Activated CD4-positive, alpha-beta memory T cell treated with anti-CD3 and anti-CD28 coated beads, Interleukin-2, amount 10 ng/mL, durations not matched to agents 7 days and 5 days (primary cell): ENCODE measurements at regions not wholly inside any gene's neighbourhood (a gene's known extent, or its start where the extent isn't known, plus 50 kb on each side); places are given as distances from the start of the nearest gene placed in this dataset.
"Not testable (repeated sequence)": the region's sequence is repeated elsewhere in the genome, so short reads cannot be mapped to it uniquely, and the experiment has no call there.

Experiments used
- CTCF ChIA-PET: fragments of 350-600 bp; sonication (Branson Sonifier 250); formaldehyde crosslinking; loops from one replicate; lab custom pipeline; 2021; ENCODE audit warnings: antibody characterized with exemption, inconsistent platforms; lab: Charles Lee
- POLR2A ChIA-PET: fragments of 350-600 bp; sonication (Branson Sonifier 250); formaldehyde crosslinking; loops from one replicate; lab custom pipeline; 2021; ENCODE audit warnings: antibody characterized with exemption; lab: Charles Lee
- DNase-seq: peaks from one replicate; pipeline ENCODE4 v3.0.0-alpha.2; 2020
- H3K27ac Mint-ChIP-seq: one replicate; pipeline ENCODE4 v1.8.0; 2021; ENCODE audit warnings: mild to moderate bottlenecking, mixed read lengths
- H3K27me3 Mint-ChIP-seq: one replicate; pipeline ENCODE4 v1.8.0; 2021; ENCODE audit warnings: mixed read lengths
- H3K36me3 Mint-ChIP-seq: one replicate; pipeline ENCODE4 v1.8.0; 2021; ENCODE audit warnings: low read depth, mixed read lengths
- H3K4me1 Mint-ChIP-seq: one replicate; pipeline ENCODE4 v1.8.0; 2021; ENCODE audit warnings: mixed read lengths
- H3K4me3 Mint-ChIP-seq: one replicate; pipeline ENCODE4 v1.8.0; 2021; ENCODE audit warnings: mild to moderate bottlenecking, mixed read lengths
- H3K9me3 Mint-ChIP-seq: one replicate; pipeline ENCODE4 v1.8.0; 2021; ENCODE audit warnings: mixed read lengths

DNA sequence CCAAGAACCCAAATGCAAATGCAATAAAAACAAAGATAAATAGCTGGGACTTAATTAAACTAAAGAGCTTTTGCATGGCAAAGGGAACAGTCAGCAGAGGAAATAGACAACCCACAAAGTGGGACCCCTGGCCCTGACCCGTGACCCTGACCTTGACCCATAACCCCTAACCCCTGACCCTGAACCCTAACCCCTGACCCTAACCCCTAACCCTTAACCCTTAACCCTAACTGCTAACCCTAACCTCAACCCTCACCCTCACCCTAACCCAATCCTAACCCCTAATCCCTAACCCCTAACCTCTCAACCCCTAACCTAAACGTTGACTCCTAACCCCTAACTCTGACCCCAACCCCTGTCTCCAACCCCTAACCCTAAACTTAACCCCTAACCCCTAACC is 284.9 kb downstream of the CCDC74A start:
- H3K4me1 Mint-ChIP-seq, CTCF ChIA-PET, POLR2A ChIA-PET, DNase-seq, H3K27ac Mint-ChIP-seq, H3K4me3 Mint-ChIP-seq, H3K9me3 Mint-ChIP-seq, H3K36me3 Mint-ChIP-seq: not testable (repeated sequence)
- peaks cover 12% of the 10 kb centered on the region for H3K27me3 Mint-ChIP-seq

DNA sequence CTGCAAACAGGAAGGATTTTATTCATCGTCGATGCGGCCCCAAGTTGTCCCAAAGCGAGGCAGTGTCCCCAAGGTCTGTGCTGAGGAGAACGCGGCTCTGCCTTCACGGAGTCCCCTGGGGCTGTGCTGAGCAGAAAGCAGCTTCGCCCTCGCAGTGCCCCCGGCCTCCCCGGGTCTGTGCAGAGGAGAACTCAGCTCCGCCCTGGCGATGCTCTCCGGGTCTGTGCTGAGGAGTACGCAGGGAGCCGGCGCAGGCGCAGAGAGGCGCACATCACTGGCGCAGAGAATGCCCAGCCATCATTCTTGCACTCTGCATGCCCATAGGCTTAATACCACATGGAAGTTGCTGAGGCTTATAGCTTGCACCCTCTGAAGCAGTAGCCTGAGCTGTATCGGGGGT is 285.7 kb downstream of the CCDC74A start:
- CTCF ChIA-PET, DNase-seq, H3K4me1 Mint-ChIP-seq, H3K27ac Mint-ChIP-seq, POLR2A ChIA-PET, H3K4me3 Mint-ChIP-seq, H3K9me3 Mint-ChIP-seq, H3K36me3 Mint-ChIP-seq: not testable (repeated sequence)
- peaks cover 12% of the 10 kb centered on the region for H3K27me3 Mint-ChIP-seq

DNA sequence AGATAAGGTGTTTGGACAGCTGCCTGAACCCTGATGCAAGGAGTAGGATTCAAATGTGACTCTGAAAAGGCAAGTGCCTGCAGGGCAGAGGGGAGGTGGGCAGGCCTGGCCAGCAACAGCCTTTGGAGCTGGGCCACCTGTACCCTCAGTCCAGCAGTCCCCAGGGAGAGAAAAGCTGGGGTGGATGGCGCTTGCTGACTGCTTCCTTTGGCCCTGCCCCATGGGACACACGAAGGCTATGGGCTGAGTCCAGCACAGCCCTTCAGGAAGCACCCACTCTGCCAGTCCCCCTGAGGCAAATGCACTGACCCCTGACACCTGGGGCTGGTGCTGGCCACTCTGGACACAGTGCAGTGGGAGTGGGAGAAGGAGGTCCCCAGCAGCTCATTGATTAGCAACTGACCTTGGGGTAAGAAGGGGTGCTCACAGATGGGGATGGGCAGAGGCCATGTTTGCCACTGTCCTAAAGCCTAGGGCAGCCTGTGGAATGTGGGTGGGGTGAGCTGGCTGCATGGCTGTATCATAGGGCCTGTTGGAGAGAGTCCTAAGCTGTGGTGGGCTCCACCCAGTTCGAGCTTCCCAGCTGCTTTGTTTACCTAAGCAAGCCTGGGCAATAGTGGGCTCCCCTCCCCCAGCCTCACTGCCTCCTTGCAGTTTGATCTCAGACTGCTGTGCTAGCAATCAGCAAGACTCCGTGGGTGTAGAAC is 290.7 kb downstream of the CCDC74A start:
- H3K4me1 Mint-ChIP-seq, H3K4me3 Mint-ChIP-seq, CTCF ChIA-PET, H3K27me3 Mint-ChIP-seq, H3K27ac Mint-ChIP-seq, DNase-seq, H3K36me3 Mint-ChIP-seq, H3K9me3 Mint-ChIP-seq, POLR2A ChIA-PET: not testable (repeated sequence)

- H3K4me1 Mint-ChIP-seq, H3K27ac Mint-ChIP-seq, H3K27me3 Mint-ChIP-seq, DNase-seq, H3K4me3 Mint-ChIP-seq, H3K9me3 Mint-ChIP-seq, H3K36me3 Mint-ChIP-seq, POLR2A ChIA-PET, CTCF ChIA-PET: not testable (repeated sequence)
Measured at GRCh38 chr2:131822237-131822721, 294.6 kb downstream of the CCDC74A start.

GRCh38 chr2:131823058-131823457 is 295.4 kb downstream of the CCDC74A start:
- DNase-seq, H3K4me3 Mint-ChIP-seq, H3K4me1 Mint-ChIP-seq, H3K9me3 Mint-ChIP-seq, CTCF ChIA-PET, H3K27ac Mint-ChIP-seq, H3K27me3 Mint-ChIP-seq, H3K36me3 Mint-ChIP-seq, POLR2A ChIA-PET: not testable (repeated sequence)

GRCh38 chr2:131824986-131825385 is 297.3 kb downstream of the CCDC74A start:
- H3K27me3 Mint-ChIP-seq, H3K4me1 Mint-ChIP-seq, CTCF ChIA-PET, H3K27ac Mint-ChIP-seq, POLR2A ChIA-PET, H3K4me3 Mint-ChIP-seq, H3K9me3 Mint-ChIP-seq, DNase-seq, H3K36me3 Mint-ChIP-seq: not testable (repeated sequence)

DNA sequence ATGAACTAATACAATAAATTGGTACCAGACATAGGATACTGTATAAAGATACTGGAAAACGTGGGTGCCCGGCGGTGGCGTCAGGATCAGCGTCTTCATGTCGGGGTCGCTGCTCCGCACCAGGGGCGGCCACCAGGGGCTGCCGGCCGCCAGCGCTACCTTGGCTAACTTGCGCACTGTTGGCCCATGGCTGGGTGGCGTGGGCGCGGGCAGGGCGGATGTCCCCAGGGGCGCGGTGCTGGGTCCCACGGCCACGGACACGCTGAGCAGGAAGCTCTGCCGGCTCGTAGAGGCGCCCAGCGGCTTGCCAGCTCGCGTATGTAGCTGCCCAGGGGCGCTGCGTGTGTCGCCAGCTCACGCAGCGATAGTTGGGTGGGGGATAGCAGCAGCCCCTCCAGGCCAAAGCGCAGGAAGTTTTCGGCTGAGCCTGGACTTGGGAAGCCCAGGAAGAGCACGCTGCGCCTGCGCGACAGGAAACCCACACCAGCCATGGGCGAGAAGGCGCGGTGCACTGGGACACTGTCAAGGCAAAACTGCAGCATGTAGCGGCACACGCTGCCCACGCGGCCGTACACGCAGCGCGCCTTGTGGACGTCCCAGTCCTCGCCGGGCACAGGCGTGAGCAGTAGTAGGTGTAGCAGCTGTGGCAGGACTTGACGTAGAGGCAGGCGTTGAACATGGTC is 299.9 kb downstream of the CCDC74A start:
- ChIA-PET POLR2A (no interaction called here), CTCF (no interaction called here)
- Mint-ChIP-seq H3K9me3 (no peaks in the 10 kb centered on the region), H3K27ac (no peak overlapping the region), H3K36me3 (no peaks in the 10 kb centered on the region), H3K4me3 (no peak overlapping the region), H3K27me3 (no peaks in the 10 kb centered on the region), H3K4me1 (no peaks in the 10 kb centered on the region)
- no peak for DNase-seq

DNA sequence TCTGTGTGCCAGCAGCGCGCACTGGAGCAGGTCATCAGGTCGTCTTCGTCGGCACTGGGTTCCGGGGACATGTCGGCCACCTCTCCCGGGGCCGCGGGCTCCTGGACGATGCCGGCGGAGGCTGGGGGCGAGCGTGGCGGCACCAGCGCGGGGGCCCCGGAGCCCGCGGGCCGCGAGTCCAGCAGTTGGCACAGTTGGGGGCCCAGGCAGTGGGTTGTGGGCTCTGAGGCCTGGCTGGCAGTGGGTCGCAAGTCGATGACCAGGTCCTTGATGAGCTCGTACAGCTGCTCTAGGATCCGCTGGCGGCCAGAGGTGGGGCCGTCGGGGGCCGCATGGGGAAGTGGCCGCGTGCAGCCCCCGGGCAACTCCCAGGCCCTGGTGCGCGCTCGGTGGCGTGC is 300.5 kb downstream of the CCDC74A start:
- ChIA-PET POLR2A (no interaction called here), CTCF (no interaction called here)
- Mint-ChIP-seq H3K36me3 (no peaks in the 10 kb centered on the region), H3K27me3 (no peaks in the 10 kb centered on the region), H3K4me1 (no peaks in the 10 kb centered on the region), H3K4me3 (no peak overlapping the region), H3K9me3 (no peaks in the 10 kb centered on the region), H3K27ac (no peak overlapping the region)
- no peak for DNase-seq

GRCh38 chr2:131828633-131829455 is 301.2 kb downstream of the CCDC74A start:
- CTCF ChIA-PET, H3K9me3 Mint-ChIP-seq, H3K27ac Mint-ChIP-seq, H3K4me1 Mint-ChIP-seq, H3K27me3 Mint-ChIP-seq, H3K36me3 Mint-ChIP-seq, POLR2A ChIA-PET, H3K4me3 Mint-ChIP-seq, DNase-seq: not testable (repeated sequence)

DNA sequence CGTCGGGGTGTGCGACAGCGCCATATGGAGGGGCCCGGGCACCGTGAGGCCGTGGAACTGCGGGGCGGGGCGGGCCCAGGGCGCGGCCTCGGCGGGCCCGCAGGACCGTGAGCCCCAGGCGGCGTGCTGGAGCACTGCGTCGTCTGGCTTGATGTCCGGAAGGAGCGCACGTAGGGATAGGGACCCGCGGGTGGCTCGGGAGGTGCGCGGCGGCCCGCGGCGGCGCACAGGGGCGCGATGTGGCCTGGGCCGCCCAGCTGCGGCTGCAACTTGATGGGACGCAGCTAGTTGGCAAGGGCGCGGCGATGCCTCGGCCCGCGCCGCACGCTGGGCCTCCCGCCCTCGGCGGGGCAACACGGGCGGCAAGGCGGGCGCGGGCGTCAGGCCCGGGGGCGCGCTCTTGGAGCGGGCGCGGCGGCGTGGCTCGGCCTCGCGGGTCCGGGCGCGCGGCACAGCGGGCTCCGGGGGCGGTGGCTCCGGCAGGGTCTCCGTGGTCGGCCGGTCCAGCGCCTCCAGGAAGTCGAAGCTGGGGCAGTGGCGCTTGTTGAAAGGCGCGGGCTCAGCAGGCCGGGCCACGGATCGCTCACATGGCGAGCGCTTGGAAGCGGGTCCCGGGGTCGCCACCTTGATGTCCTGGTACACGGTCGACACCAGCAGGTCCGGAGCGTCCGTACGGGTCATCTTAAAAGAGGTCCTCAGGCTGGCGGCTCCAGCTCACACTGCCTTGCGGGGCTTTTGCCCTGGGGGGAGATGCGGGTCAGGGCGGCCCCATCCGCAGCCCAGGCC is 302.0 kb downstream of the CCDC74A start:
- H3K4me1 Mint-ChIP-seq, POLR2A ChIA-PET, H3K9me3 Mint-ChIP-seq, CTCF ChIA-PET, DNase-seq, H3K27ac Mint-ChIP-seq, H3K4me3 Mint-ChIP-seq, H3K36me3 Mint-ChIP-seq, H3K27me3 Mint-ChIP-seq: not testable (repeated sequence)

DNA sequence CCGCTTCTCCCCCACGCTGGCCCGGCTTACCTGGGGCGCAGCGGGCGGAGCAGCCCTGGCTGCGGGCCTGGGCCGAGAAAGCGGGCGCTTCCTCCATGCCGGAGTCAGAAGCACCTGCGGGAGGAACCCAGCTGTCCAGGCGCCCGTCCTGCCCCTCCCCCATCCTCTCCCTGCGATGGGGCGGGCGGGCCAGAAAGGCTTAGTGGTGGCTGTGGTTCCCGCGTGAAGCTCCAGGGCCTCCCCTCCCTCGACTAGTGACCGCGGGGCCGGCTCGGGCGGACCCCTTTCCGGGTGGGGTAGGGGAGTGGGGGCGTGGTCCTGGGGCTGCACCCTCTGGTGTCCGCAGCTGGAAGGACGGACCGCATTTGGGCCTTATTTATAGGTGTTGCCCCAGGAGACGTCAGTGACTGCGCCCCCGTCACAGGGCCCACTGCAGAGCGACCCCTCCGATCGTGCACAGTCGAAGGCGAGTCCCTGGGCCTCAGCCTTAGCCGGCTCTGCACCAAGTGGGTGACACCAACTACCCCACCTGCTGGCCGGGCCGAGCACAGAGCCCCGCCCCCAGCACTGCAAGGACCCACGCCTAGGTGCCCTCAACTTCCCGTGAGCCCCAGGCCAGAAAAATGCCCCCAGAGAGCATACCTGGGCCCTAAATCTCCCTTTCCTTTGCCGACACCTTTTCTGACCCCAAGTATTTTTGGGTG is 302.7 kb downstream of the CCDC74A start:
- H3K9me3 Mint-ChIP-seq, H3K27me3 Mint-ChIP-seq, H3K4me3 Mint-ChIP-seq, DNase-seq, H3K4me1 Mint-ChIP-seq, CTCF ChIA-PET, H3K27ac Mint-ChIP-seq, H3K36me3 Mint-ChIP-seq, POLR2A ChIA-PET: not testable (repeated sequence)

DNA sequence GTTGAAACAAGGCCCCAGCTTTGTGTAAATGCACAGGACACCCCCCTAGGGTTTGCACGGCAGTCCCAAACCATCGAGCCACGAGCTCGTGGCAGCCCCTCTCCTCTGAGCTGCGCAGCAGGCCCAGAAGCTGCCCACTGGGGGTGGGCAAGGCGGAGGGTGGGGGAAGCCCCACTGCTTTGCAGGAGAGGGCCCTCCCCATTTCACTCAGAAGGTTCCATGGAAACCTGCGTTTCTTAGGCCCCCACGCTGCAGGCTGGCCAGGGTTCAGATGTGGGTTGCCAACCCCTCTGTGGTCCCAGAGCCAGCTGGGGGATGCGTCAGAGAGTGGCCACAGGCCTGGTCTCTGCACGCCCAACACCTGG is 303.2 kb downstream of the CCDC74A start:
- CTCF ChIA-PET, H3K9me3 Mint-ChIP-seq, H3K27ac Mint-ChIP-seq, H3K27me3 Mint-ChIP-seq, H3K36me3 Mint-ChIP-seq, DNase-seq, H3K4me1 Mint-ChIP-seq, POLR2A ChIA-PET, H3K4me3 Mint-ChIP-seq: not testable (repeated sequence)
